GM12878 (cell line): ENCODE measurements at regions not wholly inside any gene's neighbourhood (a gene's known extent, or its start where the extent isn't known, plus 50 kb on each side); places are given as distances from the start of the nearest gene placed in this dataset.
"Not testable (repeated sequence)": the region's sequence is repeated elsewhere in the genome, so short reads cannot be mapped to it uniquely, and the experiment has no call there.

ENCODE experiments used
- ATAC-seq: fragments of 200-7000 bp; cut with Tn5 transposase; 3 replicates; pipeline ENCODE4 v1.9.1; 2020; ENCODE audit warnings: mild to moderate bottlenecking, moderate library complexity
- BruUV-seq: library from RNA; stranded (reverse); fragments of 400-500 nt; replicated peaks from 2 replicates; lab custom pipeline; 2021; lab: Mats Ljungman, UMichigan
- CTCF ChIA-PET: fragments of 300-600 bp; sonication (Branson Sonifier 250); formaldehyde crosslinking; extraction: SDS; loops from one replicate; lab custom pipeline; 2021; ENCODE audit warnings: inconsistent platforms; lab: Yijun Ruan, JAX
- POLR2A ChIA-PET: fragments of 350-600 bp; formaldehyde crosslinking; extraction: SDS; loops from one replicate; lab custom pipeline; 2021; ENCODE audit warnings: inconsistent platforms; lab: Charles Lee
- RAD21 ChIA-PET: fragments of 300-600 bp; sonication (Branson Sonifier 250); formaldehyde crosslinking; loops from one replicate; lab custom pipeline; 2023; ENCODE audit warnings: antibody characterized with exemption; ENCODE audit not compliant: unreplicated experiment; lab: Charles Lee
- SMC1A ChIA-PET: fragments of 300-600 bp; sonication (Branson Sonifier 250); formaldehyde crosslinking; loops from one replicate; lab custom pipeline; 2023; ENCODE audit not compliant: unreplicated experiment, uncharacterized antibody; lab: Charles Lee
- DNase-seq: peaks from one replicate; pipeline ENCODE4 v3.0.0-alpha.2; 2011; ENCODE audit warnings: low read depth, low spot score
- FAIRE-seq: peaks from 3 replicates; lab custom pipeline; 2011; peaks lifted over from hg19 to GRCh38; lab: Jason Lieb, UNC
- H2AFZ ChIP-seq: 2 replicates; pipeline ENCODE4 v1.6.0; 2011; ENCODE audit warnings: low read depth, low read length, control low read depth; ENCODE audit not compliant: control insufficient read depth
- H3K27ac ChIP-seq: 2 replicates; pipeline ENCODE4 v1.5.1; 2011; ENCODE audit warnings: control low read depth; ENCODE audit not compliant: control insufficient read depth, insufficient read depth
- H3K27me3 ChIP-seq, 2 experiments: replicated peaks in 1 of 2; 2 replicates each; pipeline versions ENCODE4 v1.6.0 to v1.6.1; 2011; ENCODE audit warnings: low read length in 1 of 2; ENCODE audit not compliant: control insufficient read depth in 2 of 2, insufficient read depth in 2 of 2
- H3K36me3 ChIP-seq, 2 experiments: 2 replicates each; pipeline ENCODE4 v1.5.1; 2011; ENCODE audit warnings: low read length in 1 of 2; ENCODE audit not compliant: control insufficient read depth in 2 of 2, insufficient read depth in 2 of 2
- H3K4me1 ChIP-seq: 2 replicates; pipeline ENCODE4 v1.6.1; 2011; ENCODE audit warnings: mild to moderate bottlenecking, low read length, moderate library complexity, mixed read lengths; ENCODE audit not compliant: control insufficient read depth, insufficient read depth
- H3K4me2 ChIP-seq: 2 replicates; pipeline ENCODE4 v1.6.0; 2011; ENCODE audit warnings: control low read depth; ENCODE audit not compliant: control insufficient read depth, insufficient read depth
- H3K4me3 ChIP-seq: fragments of 200-600 bp; sonication (generic); 2 replicates; pipeline ENCODE4 v1.5.1; 2016
- H3K79me2 ChIP-seq: 2 replicates; pipeline ENCODE4 v1.6.0; 2011; ENCODE audit warnings: low read length; ENCODE audit not compliant: control insufficient read depth, insufficient read depth
- H3K9ac ChIP-seq: 2 replicates; pipeline ENCODE4 v1.8.0; 2011; ENCODE audit warnings: low read length, control low read depth, mixed read lengths; ENCODE audit not compliant: control insufficient read depth, insufficient read depth
- H3K9me3 ChIP-seq: replicated peaks from 3 replicates; pipeline ENCODE4 v1.5.1; 2011; ENCODE audit warnings: mild to moderate bottlenecking, low read length; ENCODE audit not compliant: control insufficient read depth, insufficient read depth
- H4K20me1 ChIP-seq: 2 replicates; pipeline ENCODE4 v1.6.0; 2011; ENCODE audit not compliant: control insufficient read depth, insufficient read depth
- EGR1 ChIP-seq, 2 experiments: IDR thresholded peaks; 1 replicate in 1 of 2; 2 replicates in 1 of 2; pipeline ENCODE4 v1.6.1; 2011 to 2012; ENCODE audit warnings: low read depth in 2 of 2, low read length in 2 of 2, borderline replicate concordance in 1 of 2, mild to moderate bottlenecking in 1 of 2, moderate library complexity in 1 of 2
- MTA3 ChIP-seq: IDR thresholded peaks from 2 replicates; pipeline ENCODE4 v1.6.1; 2012; ENCODE audit warnings: low read length, inconsistent platforms, borderline replicate concordance
- SMARCA5 ChIP-seq: fragments of 450-650 bp; IDR thresholded peaks from 2 replicates; pipeline ENCODE4 v1.6.1; 2017; ENCODE audit warnings: mild to moderate bottlenecking
- TCF12 ChIP-seq: IDR thresholded peaks from 2 replicates; pipeline ENCODE4 v1.6.1; 2011; ENCODE audit warnings: low read depth, mild to moderate bottlenecking, low read length
- WRNIP1 ChIP-seq: IDR thresholded peaks from 2 replicates; pipeline ENCODE4 v1.6.1; 2011; ENCODE audit warnings: low read depth, low read length, improper control_type of control experiment, borderline replicate concordance
- ZBTB40 ChIP-seq: fragments of 450-650 bp; IDR thresholded peaks from 2 replicates; pipeline ENCODE4 v1.6.1; 2016; ENCODE audit warnings: mild to moderate bottlenecking, moderate library complexity, borderline replicate concordance
- WGBS: methylation state at CpG from one replicate; pipeline ENCODE4 v1.1.6; 2016; ENCODE audit warnings: low lambda C conversion rate; ENCODE audit not compliant: insufficient replicate concordance, insufficient coverage; ENCODE audit errors: missing lambda C conversion rate; 5-methylcytosine and 5-hydroxymethylcytosine counted together
- in situ Hi-C: fragments of 300-500 bp; cut with MboI; formaldehyde crosslinking; loops from 9 replicates; pipeline ENCODE4 v1.14.3; 2018; ENCODE audit warnings: mixed read lengths
- intact Hi-C: fragments of 100-400 bp; cut with micrococcal nuclease; formaldehyde crosslinking; loops from one replicate; pipeline ENCODE4 v1.14.2; 2022; ENCODE audit not compliant: unreplicated experiment

GRCh38 chr6:119829499-119829898 lies 479.9 kb upstream of the MAN1A1 start:
- 19% methylated on average over 4 of the region's 4 CpGs for whole genome bisulfite sequencing
- SMC1A ChIA-PET, intact Hi-C loops, H4K20me1 ChIP-seq, H2AFZ ChIP-seq, FAIRE-seq, H3K9ac ChIP-seq, H3K4me1 ChIP-seq, ATAC-seq, H3K79me2 ChIP-seq, H3K27ac ChIP-seq, H3K4me3 ChIP-seq, H3K4me2 ChIP-seq, H3K9me3 ChIP-seq, in situ Hi-C loops, RAD21 ChIA-PET, H3K36me3 ChIP-seq, BruUV-seq, H3K27me3 ChIP-seq, POLR2A ChIA-PET, DNase-seq: not testable (repeated sequence)
- CTCF ChIA-PET = interaction anchor here (0.6 kb wide), 1 partner anchor 1980 kb away, joined by 3 read pairs; no protein-coding TSS in a partner anchor

DNA sequence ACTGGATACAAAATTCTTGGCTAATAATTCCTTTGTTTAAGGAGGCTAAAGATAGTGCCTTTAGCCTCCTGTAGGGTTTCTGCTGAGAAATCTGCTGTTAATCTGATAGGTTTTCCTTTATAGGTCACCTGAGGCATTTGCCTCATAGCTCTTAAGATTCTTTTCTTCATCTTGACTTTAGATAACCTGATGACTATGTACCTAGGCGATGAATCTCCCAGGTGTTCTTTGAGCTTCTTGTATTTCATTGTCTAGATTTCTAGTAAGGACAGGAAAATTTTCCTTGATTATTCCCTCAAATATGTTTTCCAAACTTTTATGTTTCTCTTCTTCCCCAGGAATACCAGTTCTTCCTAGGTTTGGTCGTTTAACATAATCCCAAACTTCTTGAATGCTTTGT lies 479.4 kb upstream of the MAN1A1 start:
- Histone ChIP-seq H3K4me2 (no peak overlapping the region), H3K79me2 (no peaks in the 10 kb centered on the region), H3K9ac (no peak overlapping the region), H3K4me3 (no peak overlapping the region), H3K27ac (no peak overlapping the region), H3K27me3 (no peaks in the 10 kb centered on the region), H2AFZ (no peak overlapping the region), H3K9me3 (no peaks in the 10 kb centered on the region), H3K4me1 (no peaks in the 10 kb centered on the region), H4K20me1 (no peaks in the 10 kb centered on the region), H3K36me3 (no peaks in the 10 kb centered on the region)
- WGBS = 13% methylated on average over 2 of the region's 2 CpGs
- ChIA-PET SMC1A (no interaction called here), RAD21 (no interaction called here), CTCF (interaction anchor here (0.6 kb wide), 2 partner anchors 264 to 1981 kb away, joined by 3 read pairs; no protein-coding TSS in a partner anchor), POLR2A (no interaction called here)
- ATAC-seq (no peak), FAIRE-seq (no peak), DNase-seq (no peak)
- no TSS peak for BruUV-seq
- intact Hi-C loops = no loop called here
- in situ Hi-C loops = no loop called here
- TF ChIP-seq SMARCA5 = no peak
- TF ChIP-seq MTA3 = no peak
- no peak for TF ChIP-seq EGR1 (IDR thresholded peaks at IDR 0.05; ENCODE audit: borderline replicate concordance in 1 of 2, low read depth in 2 of 2, low read length in 2 of 2)
- TF ChIP-seq WRNIP1 = no peak
- TF ChIP-seq ZBTB40 = no peak
- no peak for TF ChIP-seq TCF12
